Adipocyte (in vitro differentiated cells): ENCODE measurements at regions not wholly inside any gene's neighbourhood (a gene's known extent, or its start where the extent isn't known, plus 50 kb on each side); places are given as distances from the start of the nearest gene placed in this dataset.

Source experiments
- DNase-seq: peaks from one replicate; pipeline ENCODE4 v3.0.0-alpha.2; 2015; ENCODE audit warnings: low read depth
- H3K27me3 ChIP-seq: replicated peaks from 2 replicates; pipeline ENCODE4 v1.7.0; 2013; ENCODE audit warnings: mild to moderate bottlenecking, low read length, moderate library complexity; ENCODE audit not compliant: control insufficient read depth, insufficient read depth
- H3K36me3 ChIP-seq: 2 replicates; pipeline ENCODE4 v1.7.0; 2013; ENCODE audit warnings: low read length, mild to moderate bottlenecking, moderate library complexity; ENCODE audit not compliant: control insufficient read depth, insufficient read depth, severe bottlenecking
- H3K4me1 ChIP-seq: 2 replicates; pipeline ENCODE4 v1.7.0; 2013; ENCODE audit warnings: mild to moderate bottlenecking, low read length, moderate library complexity; ENCODE audit not compliant: control insufficient read depth, insufficient read depth
- H3K4me3 ChIP-seq: 2 replicates; pipeline ENCODE4 v1.7.0; 2013; ENCODE audit warnings: mild to moderate bottlenecking, low read length, moderate library complexity
- H3K9ac ChIP-seq: 2 replicates; pipeline ENCODE4 v1.7.0; 2013; ENCODE audit warnings: mild to moderate bottlenecking, low read length, moderate library complexity
- H3K9me3 ChIP-seq: 2 replicates; pipeline ENCODE4 v1.7.0; 2013; ENCODE audit warnings: mild to moderate bottlenecking, low read length, moderate library complexity; ENCODE audit not compliant: control insufficient read depth

DNA sequence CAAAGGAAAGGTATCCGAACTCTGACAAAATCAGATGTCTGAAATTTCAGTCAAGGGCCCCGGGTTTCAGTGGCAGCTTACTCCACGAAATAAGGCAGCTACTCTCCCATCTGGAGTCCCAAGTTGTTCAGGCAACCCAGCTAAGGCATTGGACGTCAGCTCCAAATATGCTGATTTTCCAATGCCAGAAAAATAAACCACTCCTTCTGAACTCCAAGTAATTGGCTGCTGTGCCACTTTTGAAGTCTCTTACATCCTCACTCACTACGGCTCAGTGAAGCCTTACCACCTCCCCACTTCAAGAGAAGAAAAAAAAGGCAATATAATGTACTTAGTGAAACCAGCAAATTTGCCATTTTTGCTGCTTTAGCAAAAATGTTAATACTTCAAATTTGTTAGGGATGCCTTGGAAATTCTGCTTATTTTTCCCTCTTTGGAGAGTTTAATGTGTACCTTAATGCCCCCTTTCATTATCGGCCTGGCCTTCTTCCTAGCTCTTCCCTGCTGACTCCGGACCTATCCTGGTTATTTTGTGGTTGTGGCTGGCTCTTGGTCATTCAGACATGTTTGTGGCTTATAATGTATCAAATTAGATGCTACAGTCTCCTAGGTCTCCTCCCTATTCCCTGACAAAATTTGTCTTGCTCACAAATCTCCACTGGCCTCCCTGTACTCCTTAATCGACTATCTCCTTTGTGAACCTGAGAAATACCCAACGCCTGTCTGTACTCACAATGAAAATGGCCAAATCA lies 589.2 kb upstream of the ZEB2 start:
- H3K9me3 ChIP-seq, result no peaks in the 10 kb centered on the region

GRCh38 chr2:145108361-145108778 lies 588.5 kb upstream of the ZEB2 start:
- Histone ChIP-seq H3K9me3 (no peaks in the 10 kb centered on the region), H3K36me3 (no peaks in the 10 kb centered on the region), H3K4me1 (peaks cover 20% of the 10 kb centered on the region), H3K9ac (no peak overlapping the region), H3K4me3 (no peak overlapping the region), H3K27me3 (no peaks in the 10 kb centered on the region)
- no peak for DNase-seq

More for the DNA sequence above, 589.2 kb upstream of the ZEB2 start:
- Histone ChIP-seq H3K27me3 (no peaks in the 10 kb centered on the region), H3K9ac (no peak overlapping the region), H3K4me1 (peaks cover 20% of the 10 kb centered on the region), H3K36me3 (no peaks in the 10 kb centered on the region), H3K4me3 (no peak overlapping the region)
- no peak for DNase-seq

DNA sequence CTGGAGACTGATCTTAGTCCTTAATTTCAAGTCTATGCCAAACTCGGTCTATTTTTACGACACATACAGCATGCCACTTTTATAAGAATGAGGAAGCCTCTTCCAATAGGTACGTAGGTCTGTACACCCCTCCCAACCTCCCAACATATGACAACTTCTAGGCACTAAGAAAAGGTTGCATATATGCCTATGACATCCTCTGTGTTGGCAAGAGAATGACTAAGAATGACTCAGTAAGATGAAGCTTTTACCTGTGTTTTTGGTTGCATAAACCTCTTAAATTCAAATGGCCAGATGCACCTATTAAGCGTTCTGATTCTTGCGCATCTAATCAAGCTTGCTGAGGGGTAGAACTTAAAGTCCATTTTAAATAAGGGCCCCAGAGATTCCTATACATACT lies 586.4 kb upstream of the ZEB2 start:
- no peaks in the 10 kb centered on the region for H3K36me3 ChIP-seq
- no peak for DNase-seq
- H3K4me3 ChIP-seq, result no peak overlapping the region
- no peaks in the 10 kb centered on the region for H3K9me3 ChIP-seq
- H3K9ac ChIP-seq, result no peak overlapping the region
- H3K4me1 ChIP-seq, result peaks cover 8% of the 10 kb centered on the region
- H3K27me3 ChIP-seq, result no peaks in the 10 kb centered on the region

- no peak for DNase-seq
- Histone ChIP-seq H3K36me3 (no peaks in the 10 kb centered on the region), H3K9ac (no peak overlapping the region), H3K9me3 (no peaks in the 10 kb centered on the region), H3K27me3 (no peaks in the 10 kb centered on the region), H3K4me3 (no peak overlapping the region), H3K4me1 (no peaks in the 10 kb centered on the region)
These were observed 582.8 kb upstream of the ZEB2 start for GRCh38 chr2:145102706-145103105.

DNA sequence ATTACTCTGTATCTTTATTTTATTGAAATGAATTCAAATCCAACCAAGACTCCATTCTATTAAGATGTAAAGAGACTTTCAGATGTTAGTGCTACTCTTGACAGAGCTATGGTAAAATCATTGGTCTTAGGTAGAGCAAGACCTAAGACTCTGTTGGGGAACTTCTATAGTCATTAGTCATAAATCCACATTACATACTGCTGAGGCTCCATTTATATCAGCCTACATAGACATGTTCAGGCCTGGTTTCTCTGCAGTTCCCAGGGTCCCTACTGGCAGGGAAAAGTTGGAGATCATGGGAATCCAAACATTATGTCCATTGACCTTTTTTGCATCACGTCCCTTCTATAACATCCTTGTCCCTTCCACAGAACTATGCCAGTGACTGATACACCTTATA lies 580.4 kb upstream of the ZEB2 start:
- Histone ChIP-seq H3K9me3 (no peaks in the 10 kb centered on the region), H3K36me3 (no peaks in the 10 kb centered on the region), H3K27me3 (no peaks in the 10 kb centered on the region), H3K9ac (no peak overlapping the region), H3K4me1 (peaks cover 15% of the 10 kb centered on the region), H3K4me3 (no peak overlapping the region)
- DNase-seq, result no peak

- Histone ChIP-seq H3K9me3 (no peaks in the 10 kb centered on the region), H3K27me3 (no peaks in the 10 kb centered on the region), H3K4me1 (peaks cover 29% of the 10 kb centered on the region), H3K4me3 (no peak overlapping the region), H3K36me3 (no peaks in the 10 kb centered on the region), H3K9ac (no peak overlapping the region)
- peak; percentile 39 for DNase-seq
These were observed 576.7 kb upstream of the ZEB2 start for GRCh38 chr2:145096582-145096981.

DNA sequence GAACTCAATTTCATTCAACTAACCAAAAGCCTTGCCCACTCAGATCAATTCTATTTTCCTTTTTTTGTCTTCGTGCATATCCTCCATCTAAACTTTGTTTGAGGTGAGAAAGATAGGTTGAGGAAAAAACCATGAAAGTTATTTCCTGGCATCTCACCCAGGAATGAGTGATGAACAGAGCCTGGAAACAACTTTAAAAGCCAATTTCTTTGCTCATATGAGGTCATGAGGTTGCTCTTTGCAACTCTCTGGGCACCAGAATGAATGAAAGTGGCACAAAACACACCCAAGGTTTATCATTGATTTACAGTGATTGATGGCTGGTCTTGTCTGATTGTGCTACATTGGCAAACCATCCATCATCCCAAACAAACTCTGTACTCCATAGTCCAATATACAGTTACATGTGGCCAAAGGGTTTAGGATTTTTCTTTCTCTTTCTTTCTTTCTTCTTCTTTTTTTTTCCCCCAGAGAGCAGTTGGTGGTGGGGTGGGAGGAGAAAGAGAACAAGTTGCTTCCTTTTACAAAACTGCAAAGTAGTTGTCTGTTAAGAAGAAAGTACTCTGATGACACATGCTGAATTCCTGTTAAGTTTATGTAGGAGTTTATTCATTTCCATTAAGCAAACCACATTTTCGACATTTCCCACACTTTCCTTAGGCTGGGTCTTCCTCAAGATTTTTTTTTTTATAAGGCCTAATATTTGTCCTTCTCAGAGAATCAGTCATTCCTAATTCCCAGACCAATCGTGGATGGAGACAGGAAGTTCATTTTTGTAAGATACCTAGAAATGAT lies 575.9 kb upstream of the ZEB2 start:
- no peaks in the 10 kb centered on the region for H3K9me3 ChIP-seq
- DNase-seq, result no peak
- H3K36me3 ChIP-seq, result no peaks in the 10 kb centered on the region
- H3K4me1 ChIP-seq, result peaks cover 34% of the 10 kb centered on the region
- H3K9ac ChIP-seq, result no peak overlapping the region
- H3K27me3 ChIP-seq, result no peaks in the 10 kb centered on the region
- H3K4me3 ChIP-seq, result no peak overlapping the region

DNA sequence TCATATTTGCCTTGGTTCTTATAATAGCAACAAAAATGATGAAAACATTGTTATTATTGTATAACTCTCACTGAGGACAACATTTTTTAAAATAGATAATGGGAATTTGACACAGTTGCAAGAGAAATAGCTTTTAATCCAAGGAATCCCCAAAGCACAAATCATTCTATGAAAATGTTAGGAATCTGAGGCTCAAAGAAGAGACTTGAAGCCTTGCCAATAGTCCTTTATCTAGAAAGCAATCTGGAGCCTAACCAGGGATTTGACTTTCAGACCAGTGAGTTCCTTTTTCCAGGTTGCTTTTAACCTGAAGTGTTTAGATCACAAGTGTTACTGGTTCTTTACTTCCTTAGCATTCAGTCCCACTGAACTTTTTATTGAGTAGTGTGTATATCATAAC lies 574.5 kb upstream of the ZEB2 start:
- Histone ChIP-seq H3K9ac (no peak overlapping the region), H3K4me1 (peaks cover 35% of the 10 kb centered on the region), H3K36me3 (no peaks in the 10 kb centered on the region), H3K4me3 (no peak overlapping the region), H3K9me3 (peaks cover 3% of the 10 kb centered on the region), H3K27me3 (no peaks in the 10 kb centered on the region)
- peak; percentile 51 for DNase-seq

GRCh38 chr2:145091967-145092366 lies 572.0 kb upstream of the ZEB2 start:
- H3K4me3 ChIP-seq, result peak overlapping the region; percentile 31
- peaks cover 35% of the 10 kb centered on the region for H3K4me1 ChIP-seq
- H3K9ac ChIP-seq, result peak overlapping the region; percentile 5
- H3K9me3 ChIP-seq, result peaks cover 3% of the 10 kb centered on the region
- H3K27me3 ChIP-seq, result no peaks in the 10 kb centered on the region
- DNase-seq, result no peak
- H3K36me3 ChIP-seq, result no peaks in the 10 kb centered on the region

DNA sequence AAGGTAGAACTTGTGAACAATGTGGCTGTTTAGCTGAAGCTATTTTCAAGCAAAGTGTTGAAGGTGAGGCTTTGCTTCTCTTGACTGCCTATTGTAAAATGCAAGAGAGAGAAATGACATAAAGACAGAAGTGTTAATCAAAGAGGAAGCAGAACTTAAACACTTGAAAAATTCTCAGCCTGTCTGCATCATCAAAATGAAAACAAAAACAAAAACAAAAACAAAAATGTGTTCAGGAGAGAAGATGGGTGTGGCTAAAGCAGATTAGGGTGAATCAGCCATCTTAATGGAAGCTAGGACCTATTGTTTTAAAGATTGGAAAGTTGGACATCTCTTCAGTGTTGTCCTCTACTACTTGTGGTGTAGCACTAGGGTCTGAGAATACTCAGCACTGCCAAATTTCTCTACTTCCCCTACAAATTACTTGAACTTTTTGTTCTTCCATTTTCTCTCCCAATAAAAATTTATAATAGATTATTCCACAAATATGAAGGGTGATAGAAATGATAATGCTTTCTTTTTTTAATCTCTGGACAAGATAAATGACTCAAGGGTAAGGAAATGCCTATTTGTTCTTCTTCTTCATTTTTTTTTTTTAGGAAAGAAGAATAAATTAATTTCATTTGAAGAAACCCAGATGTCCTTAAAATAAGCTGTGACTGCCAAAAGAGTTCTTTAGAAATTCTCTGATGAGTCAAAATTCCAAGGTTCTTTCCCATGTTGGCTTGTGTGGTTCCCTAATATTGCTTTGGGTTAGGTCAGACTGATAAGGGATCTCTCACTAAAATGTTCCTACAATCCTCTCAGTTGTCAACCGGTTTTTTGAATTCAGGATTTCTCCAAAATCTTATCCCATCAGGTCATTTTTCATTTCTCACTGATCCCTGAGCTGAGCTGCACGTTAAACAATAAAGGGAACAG lies 571.2 kb upstream of the ZEB2 start:
- peaks cover 3% of the 10 kb centered on the region for H3K9me3 ChIP-seq
- peak overlapping the region; percentile 5 for H3K9ac ChIP-seq
- no peaks in the 10 kb centered on the region for H3K36me3 ChIP-seq
- peaks cover 28% of the 10 kb centered on the region for H3K4me1 ChIP-seq
- DNase-seq, result peak; percentile 45
- H3K4me3 ChIP-seq, result peak overlapping the region; percentile 31
- H3K27me3 ChIP-seq, result no peaks in the 10 kb centered on the region

GRCh38 chr2:145088756-145089155 lies 568.8 kb upstream of the ZEB2 start:
- Histone ChIP-seq H3K27me3 (no peaks in the 10 kb centered on the region), H3K4me1 (peaks cover 21% of the 10 kb centered on the region), H3K4me3 (no peak overlapping the region), H3K36me3 (no peaks in the 10 kb centered on the region), H3K9ac (no peak overlapping the region), H3K9me3 (peaks cover 3% of the 10 kb centered on the region)
- DNase-seq, result no peak
